WTC11 (cell line): ENCODE measurements at regions not wholly inside any gene's neighbourhood (a gene's known extent, or its start where the extent isn't known, plus 50 kb on each side); places are given as distances from the start of the nearest gene placed in this dataset.

Experiments
- ATAC-seq: fragments of 200-7000 bp; cut with Tn5 transposase; 2 replicates; pipeline ENCODE4 v1.10.0; 2021; ENCODE audit warnings: mild to moderate bottlenecking, moderate library complexity
- CTCF ChIA-PET: fragments of 300-600 bp; sonication (Branson Sonifier 250); formaldehyde crosslinking; loops from one replicate; lab custom pipeline; 2021; ENCODE audit warnings: antibody characterized with exemption; lab: Charles Lee
- POLR2A ChIA-PET: fragments of 350-600 bp; sonication (Branson Sonifier 250); formaldehyde crosslinking; loops from one replicate; lab custom pipeline; 2021; ENCODE audit warnings: antibody characterized with exemption; lab: Charles Lee
- DNase-seq: peaks from one replicate; pipeline ENCODE4 v3.0.0; 2021; ENCODE audit warnings: low spot score
- H3K27ac Mint-ChIP-seq: 2 replicates; pipeline ENCODE4 v1.8.0; 2021; ENCODE audit warnings: mixed read lengths
- H3K27me3 Mint-ChIP-seq: 2 replicates; pipeline ENCODE4 v1.8.0; 2021; ENCODE audit warnings: low read depth, mild to moderate bottlenecking, moderate library complexity, mixed read lengths
- H3K36me3 Mint-ChIP-seq: 2 replicates; pipeline ENCODE4 v1.8.0; 2021; ENCODE audit warnings: mixed read lengths
- H3K4me1 Mint-ChIP-seq: 2 replicates; pipeline ENCODE4 v1.8.0; 2022; ENCODE audit warnings: mixed read lengths
- H3K4me3 Mint-ChIP-seq: 2 replicates; pipeline ENCODE4 v1.8.0; 2021; ENCODE audit warnings: mild to moderate bottlenecking, moderate library complexity, mixed read lengths
- H3K9me3 Mint-ChIP-seq: 2 replicates; pipeline ENCODE4 v1.8.0; 2021; ENCODE audit warnings: mixed read lengths
- CREB1 ChIP-seq: sonication (generic); formaldehyde crosslinking; IDR thresholded peaks from 2 replicates; pipeline ENCODE4 v1.8.0; 2023; ENCODE audit warnings: mild to moderate bottlenecking, missing genetic modification reagents
- EMX1 ChIP-seq: fragments of 250-450 bp; sonication (Bioruptor Pico); IDR thresholded peaks from 2 replicates; pipeline ENCODE4 v1.8.0; 2021; ENCODE audit warnings: mild to moderate bottlenecking
- GABPB1 ChIP-seq: sonication (generic); formaldehyde crosslinking; IDR thresholded peaks from 2 replicates; pipeline ENCODE4 v1.8.1; 2023; ENCODE audit warnings: mild to moderate bottlenecking, missing genetic modification reagents
- IRF2 ChIP-seq: sonication (generic); formaldehyde crosslinking; IDR thresholded peaks from 2 replicates; pipeline ENCODE4 v1.8.0; 2022; ENCODE audit warnings: low read depth, missing genetic modification reagents, borderline replicate concordance
- KAT7 ChIP-seq: sonication (generic); formaldehyde crosslinking; IDR thresholded peaks from 2 replicates; pipeline ENCODE4 v1.8.1; 2023; ENCODE audit warnings: missing genetic modification reagents, mild to moderate bottlenecking, borderline replicate concordance
- NR1H2 ChIP-seq: sonication (generic); formaldehyde crosslinking; IDR thresholded peaks from 2 replicates; pipeline ENCODE4 v1.9.0; 2021; ENCODE audit warnings: mild to moderate bottlenecking, moderate library complexity, missing genetic modification reagents
- RELA ChIP-seq: sonication (generic); formaldehyde crosslinking; IDR thresholded peaks from 2 replicates; pipeline ENCODE4 v1.8.1; 2022; ENCODE audit warnings: missing genetic modification reagents, mild to moderate bottlenecking, borderline replicate concordance
- RORB ChIP-seq: fragments of 250-450 bp; sonication (Bioruptor Pico); IDR thresholded peaks from 2 replicates; pipeline ENCODE4 v1.9.0; 2021; ENCODE audit warnings: mild to moderate bottlenecking
- TEAD1 ChIP-seq: sonication (generic); formaldehyde crosslinking; IDR thresholded peaks from 2 replicates; pipeline ENCODE4 v1.8.0; 2022; ENCODE audit warnings: mild to moderate bottlenecking, missing genetic modification reagents
- TP53 ChIP-seq: sonication (generic); formaldehyde crosslinking; IDR thresholded peaks from 2 replicates; pipeline ENCODE4 v1.8.1; 2023; ENCODE audit warnings: mild to moderate bottlenecking, missing genetic modification reagents
- ZBTB21 ChIP-seq: sonication (generic); formaldehyde crosslinking; IDR thresholded peaks from 2 replicates; pipeline ENCODE4 v1.8.1; 2023; ENCODE audit warnings: mild to moderate bottlenecking, missing genetic modification reagents, borderline replicate concordance
- ZNF232 ChIP-seq: sonication (generic); formaldehyde crosslinking; IDR thresholded peaks from 2 replicates; pipeline ENCODE4 v1.8.0; 2022; ENCODE audit warnings: mild to moderate bottlenecking, missing genetic modification reagents
- ZNF423 ChIP-seq: fragments of 250-450 bp; sonication (Bioruptor Pico); IDR thresholded peaks from 2 replicates; pipeline ENCODE4 v2.1.2; 2022; ENCODE audit warnings: mild to moderate bottlenecking, moderate library complexity
- ZNF671 ChIP-seq: fragments of 250-450 bp; sonication (Bioruptor Pico); IDR thresholded peaks from 2 replicates; pipeline ENCODE4 v1.8.0; 2021; ENCODE audit warnings: mild to moderate bottlenecking
- TF ChIP-seq, protein P1 (sequence below): fragments of 200-600 bp; IDR thresholded peaks from 2 replicates; pipeline ENCODE4 v1.8.0; 2022; ENCODE audit warnings: antibody characterized with exemption
- TF ChIP-seq, protein P2 (sequence below): sonication (generic); formaldehyde crosslinking; IDR thresholded peaks from 2 replicates; pipeline ENCODE4 v1.8.0; 2022; ENCODE audit warnings: missing genetic modification reagents
- TF ChIP-seq, protein P3 (sequence below): sonication (generic); formaldehyde crosslinking; IDR thresholded peaks from 2 replicates; pipeline ENCODE4 v1.8.0; 2022; ENCODE audit warnings: mild to moderate bottlenecking, missing genetic modification reagents
- TF ChIP-seq, protein P4 (sequence below): sonication (generic); formaldehyde crosslinking; IDR thresholded peaks from 2 replicates; pipeline ENCODE4 v1.8.1; 2023; ENCODE audit warnings: mild to moderate bottlenecking, moderate library complexity, missing genetic modification reagents
- TF ChIP-seq, protein P5 (sequence below): sonication (generic); formaldehyde crosslinking; IDR thresholded peaks from 2 replicates; pipeline ENCODE4 v1.8.1; 2022; ENCODE audit warnings: mild to moderate bottlenecking, moderate library complexity, missing genetic modification reagents
- TF ChIP-seq, protein P6 (sequence below): sonication (generic); formaldehyde crosslinking; IDR thresholded peaks from 2 replicates; pipeline ENCODE4 v1.8.1; 2022; ENCODE audit warnings: mild to moderate bottlenecking, missing genetic modification reagents, moderate library complexity, borderline replicate concordance
- TF ChIP-seq, protein P7 (sequence below): fragments of 250-450 bp; sonication (Bioruptor Pico); IDR thresholded peaks from 2 replicates; pipeline ENCODE4 v1.9.0; 2021; ENCODE audit warnings: mild to moderate bottlenecking
- TF ChIP-seq, protein P8 (sequence below): sonication (generic); formaldehyde crosslinking; IDR thresholded peaks from 2 replicates; pipeline ENCODE4 v1.8.0; 2023; ENCODE audit warnings: mild to moderate bottlenecking, missing genetic modification reagents

DNA sequence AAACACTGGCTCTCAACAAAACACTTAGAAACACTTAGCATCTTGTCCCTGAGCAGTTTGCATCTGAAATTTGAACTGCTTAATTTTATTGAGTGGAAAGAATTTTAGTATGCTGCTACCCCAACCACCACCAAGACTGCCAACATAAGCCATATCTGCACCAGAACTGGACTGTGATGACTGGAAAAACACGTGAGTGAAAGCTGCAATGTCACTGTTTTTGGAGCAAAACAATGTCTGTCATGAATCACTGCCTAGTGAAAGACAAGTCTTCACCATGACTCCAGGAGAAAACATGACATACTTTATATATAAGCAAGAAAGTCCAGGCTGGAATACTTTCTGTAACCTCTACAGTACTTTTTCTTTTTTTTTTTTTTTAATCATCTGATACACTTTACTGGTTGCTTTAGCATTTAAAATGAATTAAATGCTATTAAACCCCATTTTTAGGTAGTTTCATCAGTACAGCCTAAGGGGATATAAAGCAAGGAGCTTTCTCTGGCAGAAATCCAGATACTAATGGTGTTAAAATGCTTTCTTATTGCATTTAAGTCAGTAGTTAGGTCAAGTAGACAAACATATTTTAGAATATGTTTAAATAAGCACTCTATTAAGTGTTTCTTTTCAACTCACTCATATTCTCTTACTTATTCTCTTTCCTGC lies 2129.4 kb upstream of the PIK3C3 start:
- POLR2A ChIA-PET, result no interaction called here
- no peaks in the 10 kb centered on the region for H3K36me3 Mint-ChIP-seq
- TF ChIP-seq, protein P1, sequence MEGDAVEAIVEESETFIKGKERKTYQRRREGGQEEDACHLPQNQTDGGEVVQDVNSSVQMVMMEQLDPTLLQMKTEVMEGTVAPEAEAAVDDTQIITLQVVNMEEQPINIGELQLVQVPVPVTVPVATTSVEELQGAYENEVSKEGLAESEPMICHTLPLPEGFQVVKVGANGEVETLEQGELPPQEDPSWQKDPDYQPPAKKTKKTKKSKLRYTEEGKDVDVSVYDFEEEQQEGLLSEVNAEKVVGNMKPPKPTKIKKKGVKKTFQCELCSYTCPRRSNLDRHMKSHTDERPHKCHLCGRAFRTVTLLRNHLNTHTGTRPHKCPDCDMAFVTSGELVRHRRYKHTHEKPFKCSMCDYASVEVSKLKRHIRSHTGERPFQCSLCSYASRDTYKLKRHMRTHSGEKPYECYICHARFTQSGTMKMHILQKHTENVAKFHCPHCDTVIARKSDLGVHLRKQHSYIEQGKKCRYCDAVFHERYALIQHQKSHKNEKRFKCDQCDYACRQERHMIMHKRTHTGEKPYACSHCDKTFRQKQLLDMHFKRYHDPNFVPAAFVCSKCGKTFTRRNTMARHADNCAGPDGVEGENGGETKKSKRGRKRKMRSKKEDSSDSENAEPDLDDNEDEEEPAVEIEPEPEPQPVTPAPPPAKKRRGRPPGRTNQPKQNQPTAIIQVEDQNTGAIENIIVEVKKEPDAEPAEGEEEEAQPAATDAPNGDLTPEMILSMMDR, result no peak
- TF ChIP-seq, protein P2, sequence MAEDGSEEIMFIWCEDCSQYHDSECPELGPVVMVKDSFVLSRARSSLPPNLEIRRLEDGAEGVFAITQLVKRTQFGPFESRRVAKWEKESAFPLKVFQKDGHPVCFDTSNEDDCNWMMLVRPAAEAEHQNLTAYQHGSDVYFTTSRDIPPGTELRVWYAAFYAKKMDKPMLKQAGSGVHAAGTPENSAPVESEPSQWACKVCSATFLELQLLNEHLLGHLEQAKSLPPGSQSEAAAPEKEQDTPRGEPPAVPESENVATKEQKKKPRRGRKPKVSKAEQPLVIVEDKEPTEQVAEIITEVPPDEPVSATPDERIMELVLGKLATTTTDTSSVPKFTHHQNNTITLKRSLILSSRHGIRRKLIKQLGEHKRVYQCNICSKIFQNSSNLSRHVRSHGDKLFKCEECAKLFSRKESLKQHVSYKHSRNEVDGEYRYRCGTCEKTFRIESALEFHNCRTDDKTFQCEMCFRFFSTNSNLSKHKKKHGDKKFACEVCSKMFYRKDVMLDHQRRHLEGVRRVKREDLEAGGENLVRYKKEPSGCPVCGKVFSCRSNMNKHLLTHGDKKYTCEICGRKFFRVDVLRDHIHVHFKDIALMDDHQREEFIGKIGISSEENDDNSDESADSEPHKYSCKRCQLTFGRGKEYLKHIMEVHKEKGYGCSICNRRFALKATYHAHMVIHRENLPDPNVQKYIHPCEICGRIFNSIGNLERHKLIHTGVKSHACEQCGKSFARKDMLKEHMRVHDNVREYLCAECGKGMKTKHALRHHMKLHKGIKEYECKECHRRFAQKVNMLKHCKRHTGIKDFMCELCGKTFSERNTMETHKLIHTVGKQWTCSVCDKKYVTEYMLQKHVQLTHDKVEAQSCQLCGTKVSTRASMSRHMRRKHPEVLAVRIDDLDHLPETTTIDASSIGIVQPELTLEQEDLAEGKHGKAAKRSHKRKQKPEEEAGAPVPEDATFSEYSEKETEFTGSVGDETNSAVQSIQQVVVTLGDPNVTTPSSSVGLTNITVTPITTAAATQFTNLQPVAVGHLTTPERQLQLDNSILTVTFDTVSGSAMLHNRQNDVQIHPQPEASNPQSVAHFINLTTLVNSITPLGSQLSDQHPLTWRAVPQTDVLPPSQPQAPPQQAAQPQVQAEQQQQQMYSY (CRISPR knock-in tag), result no peak
- TF ChIP-seq, protein P3, sequence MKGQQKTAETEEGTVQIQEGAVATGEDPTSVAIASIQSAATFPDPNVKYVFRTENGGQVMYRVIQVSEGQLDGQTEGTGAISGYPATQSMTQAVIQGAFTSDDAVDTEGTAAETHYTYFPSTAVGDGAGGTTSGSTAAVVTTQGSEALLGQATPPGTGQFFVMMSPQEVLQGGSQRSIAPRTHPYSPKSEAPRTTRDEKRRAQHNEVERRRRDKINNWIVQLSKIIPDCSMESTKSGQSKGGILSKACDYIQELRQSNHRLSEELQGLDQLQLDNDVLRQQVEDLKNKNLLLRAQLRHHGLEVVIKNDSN (CRISPR knock-in tag), result no peak
- TF ChIP-seq RORB (CRISPR knock-in tag) (no peak), NR1H2 (CRISPR knock-in tag) (no peak), GABPB1 (CRISPR knock-in tag) (no peak), IRF2 (no peak), ZNF671 (CRISPR knock-in tag) (no peak), RELA (CRISPR knock-in tag) (no peak), TP53 (CRISPR knock-in tag) (no peak), KAT7 (no peak)
- TF ChIP-seq, protein P4, sequence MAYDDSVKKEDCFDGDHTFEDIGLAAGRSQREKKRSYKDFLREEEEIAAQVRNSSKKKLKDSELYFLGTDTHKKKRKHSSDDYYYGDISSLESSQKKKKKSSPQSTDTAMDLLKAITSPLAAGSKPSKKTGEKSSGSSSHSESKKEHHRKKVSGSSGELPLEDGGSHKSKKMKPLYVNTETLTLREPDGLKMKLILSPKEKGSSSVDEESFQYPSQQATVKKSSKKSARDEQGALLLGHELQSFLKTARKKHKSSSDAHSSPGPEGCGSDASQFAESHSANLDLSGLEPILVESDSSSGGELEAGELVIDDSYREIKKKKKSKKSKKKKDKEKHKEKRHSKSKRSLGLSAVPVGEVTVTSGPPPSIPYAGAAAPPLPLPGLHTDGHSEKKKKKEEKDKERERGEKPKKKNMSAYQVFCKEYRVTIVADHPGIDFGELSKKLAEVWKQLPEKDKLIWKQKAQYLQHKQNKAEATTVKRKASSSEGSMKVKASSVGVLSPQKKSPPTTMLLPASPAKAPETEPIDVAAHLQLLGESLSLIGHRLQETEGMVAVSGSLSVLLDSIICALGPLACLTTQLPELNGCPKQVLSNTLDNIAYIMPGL (CRISPR knock-in tag), result no peak
- TF ChIP-seq, protein P5, sequence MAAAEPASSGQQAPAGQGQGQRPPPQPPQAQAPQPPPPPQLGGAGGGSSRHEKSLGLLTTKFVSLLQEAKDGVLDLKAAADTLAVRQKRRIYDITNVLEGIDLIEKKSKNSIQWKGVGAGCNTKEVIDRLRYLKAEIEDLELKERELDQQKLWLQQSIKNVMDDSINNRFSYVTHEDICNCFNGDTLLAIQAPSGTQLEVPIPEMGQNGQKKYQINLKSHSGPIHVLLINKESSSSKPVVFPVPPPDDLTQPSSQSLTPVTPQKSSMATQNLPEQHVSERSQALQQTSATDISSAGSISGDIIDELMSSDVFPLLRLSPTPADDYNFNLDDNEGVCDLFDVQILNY (CRISPR knock-in tag), result no peak
- TF ChIP-seq, all 79 proteins: peak for 0
- no peaks in the 10 kb centered on the region; the same call in 1 of the 2 replicates for H3K27me3 Mint-ChIP-seq
- ATAC-seq (no peak), DNase-seq (no peak)
- no peak overlapping the region for H3K4me3 Mint-ChIP-seq
- H3K4me1 Mint-ChIP-seq, result peaks cover 11% of the 10 kb centered on the region
- CTCF ChIA-PET, result interaction anchor here (1.7 kb wide), 1 partner anchor 16 kb away, joined by 6 read pairs; no protein-coding TSS in a partner anchor
- H3K27ac Mint-ChIP-seq, result no peak overlapping the region
- H3K9me3 Mint-ChIP-seq, result no peaks in the 10 kb centered on the region

DNA sequence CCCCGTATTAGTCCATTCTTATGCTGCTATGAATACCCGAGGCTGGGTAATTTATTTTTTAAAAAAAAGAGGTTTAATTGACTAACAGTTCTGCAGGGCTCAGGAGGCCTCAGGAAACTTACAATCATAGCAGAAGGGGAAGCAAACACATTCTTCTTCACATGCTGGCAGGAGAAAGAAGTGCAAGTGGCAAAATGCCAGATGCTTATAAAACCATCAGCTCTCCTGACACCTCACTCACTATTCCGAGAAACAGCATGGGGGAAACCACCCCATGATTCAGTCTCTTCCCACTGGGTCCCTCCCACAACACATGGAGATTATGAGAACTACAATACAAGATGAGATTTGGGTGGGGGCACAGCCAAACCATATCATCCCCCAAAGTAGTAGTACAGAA lies 2148.5 kb upstream of the PIK3C3 start:
- ATAC-seq (no peak), DNase-seq (no peak)
- no peaks in the 10 kb centered on the region; the same call in 1 of the 2 replicates for H3K27me3 Mint-ChIP-seq
- no peaks in the 10 kb centered on the region for H3K4me1 Mint-ChIP-seq
- ChIA-PET POLR2A (no interaction called here), CTCF (no interaction called here)
- H3K4me3 Mint-ChIP-seq, result no peak overlapping the region
- H3K36me3 Mint-ChIP-seq, result peaks cover 27% of the 10 kb centered on the region
- H3K9me3 Mint-ChIP-seq, result peaks cover 33% of the 10 kb centered on the region
- no peak overlapping the region for H3K27ac Mint-ChIP-seq
- TF ChIP-seq, protein P6, sequence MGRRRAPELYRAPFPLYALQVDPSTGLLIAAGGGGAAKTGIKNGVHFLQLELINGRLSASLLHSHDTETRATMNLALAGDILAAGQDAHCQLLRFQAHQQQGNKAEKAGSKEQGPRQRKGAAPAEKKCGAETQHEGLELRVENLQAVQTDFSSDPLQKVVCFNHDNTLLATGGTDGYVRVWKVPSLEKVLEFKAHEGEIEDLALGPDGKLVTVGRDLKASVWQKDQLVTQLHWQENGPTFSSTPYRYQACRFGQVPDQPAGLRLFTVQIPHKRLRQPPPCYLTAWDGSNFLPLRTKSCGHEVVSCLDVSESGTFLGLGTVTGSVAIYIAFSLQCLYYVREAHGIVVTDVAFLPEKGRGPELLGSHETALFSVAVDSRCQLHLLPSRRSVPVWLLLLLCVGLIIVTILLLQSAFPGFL, result no peak
- TF ChIP-seq, protein P7, sequence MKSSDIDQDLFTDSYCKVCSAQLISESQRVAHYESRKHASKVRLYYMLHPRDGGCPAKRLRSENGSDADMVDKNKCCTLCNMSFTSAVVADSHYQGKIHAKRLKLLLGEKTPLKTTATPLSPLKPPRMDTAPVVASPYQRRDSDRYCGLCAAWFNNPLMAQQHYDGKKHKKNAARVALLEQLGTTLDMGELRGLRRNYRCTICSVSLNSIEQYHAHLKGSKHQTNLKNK (CRISPR knock-in tag), result no peak
- TF ChIP-seq TEAD1 (CRISPR knock-in tag) (no peak), ZNF232 (no peak), ZNF423 (CRISPR knock-in tag) (no peak), ZBTB21 (CRISPR knock-in tag) (no peak), EMX1 (CRISPR knock-in tag) (no peak), CREB1 (CRISPR knock-in tag) (no peak)
- TF ChIP-seq, protein P8, sequence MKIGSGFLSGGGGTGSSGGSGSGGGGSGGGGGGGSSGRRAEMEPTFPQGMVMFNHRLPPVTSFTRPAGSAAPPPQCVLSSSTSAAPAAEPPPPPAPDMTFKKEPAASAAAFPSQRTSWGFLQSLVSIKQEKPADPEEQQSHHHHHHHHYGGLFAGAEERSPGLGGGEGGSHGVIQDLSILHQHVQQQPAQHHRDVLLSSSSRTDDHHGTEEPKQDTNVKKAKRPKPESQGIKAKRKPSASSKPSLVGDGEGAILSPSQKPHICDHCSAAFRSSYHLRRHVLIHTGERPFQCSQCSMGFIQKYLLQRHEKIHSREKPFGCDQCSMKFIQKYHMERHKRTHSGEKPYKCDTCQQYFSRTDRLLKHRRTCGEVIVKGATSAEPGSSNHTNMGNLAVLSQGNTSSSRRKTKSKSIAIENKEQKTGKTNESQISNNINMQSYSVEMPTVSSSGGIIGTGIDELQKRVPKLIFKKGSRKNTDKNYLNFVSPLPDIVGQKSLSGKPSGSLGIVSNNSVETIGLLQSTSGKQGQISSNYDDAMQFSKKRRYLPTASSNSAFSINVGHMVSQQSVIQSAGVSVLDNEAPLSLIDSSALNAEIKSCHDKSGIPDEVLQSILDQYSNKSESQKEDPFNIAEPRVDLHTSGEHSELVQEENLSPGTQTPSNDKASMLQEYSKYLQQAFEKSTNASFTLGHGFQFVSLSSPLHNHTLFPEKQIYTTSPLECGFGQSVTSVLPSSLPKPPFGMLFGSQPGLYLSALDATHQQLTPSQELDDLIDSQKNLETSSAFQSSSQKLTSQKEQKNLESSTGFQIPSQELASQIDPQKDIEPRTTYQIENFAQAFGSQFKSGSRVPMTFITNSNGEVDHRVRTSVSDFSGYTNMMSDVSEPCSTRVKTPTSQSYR, result no peak
- TF ChIP-seq, protein P3 (CRISPR knock-in tag), result no peak
